Vagina (tissue), 2 donors: ENCODE measurements at regions not wholly inside any gene's neighbourhood (a gene's known extent, or its start where the extent isn't known, plus 50 kb on each side); places are given as distances from the start of the nearest gene placed in this dataset.

Source experiments
- DNase-seq, 2 donors: peaks; one replicate each; pipeline ENCODE4 v3.0.0-alpha.2; 2017; ENCODE audit errors: extremely low spot score in 2 of 2
- H3K27ac ChIP-seq: fragments of 200-600 bp; sonication (generic); one replicate; pipeline ENCODE4 v1.5.1; 2019
- H3K27me3 ChIP-seq: fragments of 200-600 bp; sonication (generic); one replicate; pipeline ENCODE4 v1.5.1; 2019
- H3K36me3 ChIP-seq, 2 donors: fragments of 200-600 bp; sonication (generic); one replicate each; pipeline ENCODE4 v1.5.1; 2017 to 2019
- H3K4me1 ChIP-seq: fragments of 200-600 bp; sonication (generic); one replicate; pipeline ENCODE4 v1.5.1; 2019
- H3K4me3 ChIP-seq, 2 donors: fragments of 200-600 bp; sonication (generic); 1 replicate in 1 of 2; 2 replicates in 1 of 2; pipeline ENCODE4 v1.5.1; 2016 to 2019
- H3K9me3 ChIP-seq: fragments of 200-600 bp; sonication (generic); one replicate; pipeline ENCODE4 v1.5.1; 2019
- POLR2A ChIP-seq, 2 donors: fragments of 450-650 bp; IDR thresholded peaks; one replicate each; pipeline ENCODE4 v1.6.1; 2017; ENCODE audit warnings: antibody characterized with exemption in 2 of 2, mild to moderate bottlenecking in 2 of 2, moderate library complexity in 2 of 2
- POLR2AphosphoS5 ChIP-seq, 2 donors: sonication (generic); formaldehyde crosslinking; IDR thresholded peaks; one replicate each; pipeline ENCODE4 v1.9.0; 2017; ENCODE audit warnings: antibody characterized with exemption in 2 of 2, mild to moderate bottlenecking in 2 of 2, low read depth in 1 of 2; ENCODE audit not compliant: insufficient read depth in 1 of 2
- intact Hi-C: fragments of 100-400 bp; cut with DNase I; formaldehyde crosslinking; loops from one replicate; pipeline ENCODE4 v1.15.1; 2023
- TF ChIP-seq, protein P1 (sequence below), 3 experiments: fragments of 450-650 bp in 2 of 3; fragments of 200-600 bp in 1 of 3; sonication (generic) in 1 of 3; IDR thresholded peaks; one replicate each; pipeline ENCODE4 v1.5.1; 2017 to 2019; ENCODE audit warnings: antibody characterized with exemption in 3 of 3, mild to moderate bottlenecking in 2 of 3, moderate library complexity in 2 of 3

- Histone ChIP-seq H3K4me3 (no peak overlapping the region), H3K36me3 (no peaks in the 10 kb centered on the region), H3K27ac (no peak overlapping the region), H3K9me3 (no peaks in the 10 kb centered on the region), H3K4me1 (peaks cover 13% of the 10 kb centered on the region), H3K27me3 (no peaks in the 10 kb centered on the region)
- no peak for DNase-seq
- intact Hi-C loops: no loop called here
- TF ChIP-seq, protein P1, sequence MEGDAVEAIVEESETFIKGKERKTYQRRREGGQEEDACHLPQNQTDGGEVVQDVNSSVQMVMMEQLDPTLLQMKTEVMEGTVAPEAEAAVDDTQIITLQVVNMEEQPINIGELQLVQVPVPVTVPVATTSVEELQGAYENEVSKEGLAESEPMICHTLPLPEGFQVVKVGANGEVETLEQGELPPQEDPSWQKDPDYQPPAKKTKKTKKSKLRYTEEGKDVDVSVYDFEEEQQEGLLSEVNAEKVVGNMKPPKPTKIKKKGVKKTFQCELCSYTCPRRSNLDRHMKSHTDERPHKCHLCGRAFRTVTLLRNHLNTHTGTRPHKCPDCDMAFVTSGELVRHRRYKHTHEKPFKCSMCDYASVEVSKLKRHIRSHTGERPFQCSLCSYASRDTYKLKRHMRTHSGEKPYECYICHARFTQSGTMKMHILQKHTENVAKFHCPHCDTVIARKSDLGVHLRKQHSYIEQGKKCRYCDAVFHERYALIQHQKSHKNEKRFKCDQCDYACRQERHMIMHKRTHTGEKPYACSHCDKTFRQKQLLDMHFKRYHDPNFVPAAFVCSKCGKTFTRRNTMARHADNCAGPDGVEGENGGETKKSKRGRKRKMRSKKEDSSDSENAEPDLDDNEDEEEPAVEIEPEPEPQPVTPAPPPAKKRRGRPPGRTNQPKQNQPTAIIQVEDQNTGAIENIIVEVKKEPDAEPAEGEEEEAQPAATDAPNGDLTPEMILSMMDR (IDR thresholded peaks at IDR 0.05): no peak
- TF ChIP-seq POLR2AphosphoS5 (IDR thresholded peaks at IDR 0.05; ENCODE audit: insufficient read depth in 1 of 2, low read depth in 1 of 2) (peak in 1 of 2 donors; percentile 74), POLR2A (IDR thresholded peaks at IDR 0.05) (no peak)
Measured at GRCh38 chr6:138685257-138685656, 88.3 kb upstream of the CCDC28A start.

DNA sequence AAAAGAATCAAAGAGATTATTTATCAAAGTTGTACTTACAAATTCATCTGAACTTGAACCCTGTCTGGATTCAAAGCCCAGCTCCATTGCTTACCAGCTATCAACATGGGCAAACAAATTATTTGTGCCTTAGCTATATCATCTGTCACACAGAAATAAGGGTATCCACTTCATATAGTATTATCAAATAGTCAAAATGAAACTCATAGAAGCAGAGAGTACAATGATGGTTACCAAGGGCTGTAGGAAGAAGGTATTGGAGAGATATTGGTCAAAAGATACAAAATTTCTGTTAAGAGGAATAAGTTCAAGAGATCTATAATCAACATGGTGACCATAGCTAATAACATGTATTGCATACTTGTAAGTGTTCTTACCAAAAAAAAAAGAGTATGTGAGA, 87.8 kb upstream of the CCDC28A start:
- peaks cover 13% of the 10 kb centered on the region for H3K4me1 ChIP-seq
- H3K4me3 ChIP-seq: no peak overlapping the region
- no peak overlapping the region for H3K27ac ChIP-seq
- no peaks in the 10 kb centered on the region for H3K27me3 ChIP-seq
- no peaks in the 10 kb centered on the region for H3K9me3 ChIP-seq
- H3K36me3 ChIP-seq: no peaks in the 10 kb centered on the region
- intact Hi-C loops: no loop called here
- TF ChIP-seq POLR2A (IDR thresholded peaks at IDR 0.05): no peak
- no peak for TF ChIP-seq POLR2AphosphoS5 (IDR thresholded peaks at IDR 0.05; ENCODE audit: insufficient read depth in 1 of 2, low read depth in 1 of 2)
- TF ChIP-seq, protein P1 (IDR thresholded peaks at IDR 0.05): no peak
- DNase-seq: no peak

DNA sequence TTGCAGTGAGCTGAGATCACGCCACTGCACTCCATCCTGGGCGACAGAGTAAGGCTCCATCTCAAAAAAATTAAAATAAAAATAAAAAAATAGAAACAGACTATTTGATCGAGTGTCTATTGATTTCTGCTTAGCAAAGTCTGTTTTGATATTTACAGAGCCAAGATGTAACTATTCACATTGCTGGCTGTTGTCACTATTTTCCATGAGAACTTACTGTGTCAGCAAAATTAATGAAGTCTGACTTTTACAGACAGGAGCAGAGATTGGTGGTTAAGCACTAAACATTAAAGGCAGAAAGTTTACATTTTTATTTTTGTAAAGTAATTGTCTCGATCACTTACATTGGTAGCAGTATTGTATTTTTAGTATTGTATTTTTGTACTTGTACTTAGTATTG, 85.0 kb upstream of the CCDC28A start:
- intact Hi-C loops: no loop called here
- no peaks in the 10 kb centered on the region for H3K27me3 ChIP-seq
- TF ChIP-seq POLR2A (IDR thresholded peaks at IDR 0.05) (no peak), POLR2AphosphoS5 (IDR thresholded peaks at IDR 0.05; ENCODE audit: insufficient read depth in 1 of 2, low read depth in 1 of 2) (no peak)
- TF ChIP-seq, protein P1 (IDR thresholded peaks at IDR 0.05): no peak
- no peak overlapping the region for H3K27ac ChIP-seq
- H3K9me3 ChIP-seq: no peaks in the 10 kb centered on the region
- H3K4me3 ChIP-seq: no peak overlapping the region
- no peaks in the 10 kb centered on the region for H3K36me3 ChIP-seq
- peaks cover 11% of the 10 kb centered on the region for H3K4me1 ChIP-seq
- no peak for DNase-seq

- TF ChIP-seq POLR2AphosphoS5 (IDR thresholded peaks at IDR 0.05; ENCODE audit: insufficient read depth in 1 of 2, low read depth in 1 of 2): peak in 1 of 2 donors; percentile 41
- TF ChIP-seq, protein P1 (IDR thresholded peaks at IDR 0.05): no peak
- no peak overlapping the region for H3K4me3 ChIP-seq
- no peak overlapping the region for H3K27ac ChIP-seq
- intact Hi-C loops: no loop called here
- no peaks in the 10 kb centered on the region for H3K9me3 ChIP-seq
- no peak for DNase-seq
- peaks cover 12% of the 10 kb centered on the region for H3K4me1 ChIP-seq
- no peaks in the 10 kb centered on the region for H3K36me3 ChIP-seq
- no peaks in the 10 kb centered on the region for H3K27me3 ChIP-seq
Measured at GRCh38 chr6:138689849-138690248, 83.7 kb upstream of the CCDC28A start.

DNA sequence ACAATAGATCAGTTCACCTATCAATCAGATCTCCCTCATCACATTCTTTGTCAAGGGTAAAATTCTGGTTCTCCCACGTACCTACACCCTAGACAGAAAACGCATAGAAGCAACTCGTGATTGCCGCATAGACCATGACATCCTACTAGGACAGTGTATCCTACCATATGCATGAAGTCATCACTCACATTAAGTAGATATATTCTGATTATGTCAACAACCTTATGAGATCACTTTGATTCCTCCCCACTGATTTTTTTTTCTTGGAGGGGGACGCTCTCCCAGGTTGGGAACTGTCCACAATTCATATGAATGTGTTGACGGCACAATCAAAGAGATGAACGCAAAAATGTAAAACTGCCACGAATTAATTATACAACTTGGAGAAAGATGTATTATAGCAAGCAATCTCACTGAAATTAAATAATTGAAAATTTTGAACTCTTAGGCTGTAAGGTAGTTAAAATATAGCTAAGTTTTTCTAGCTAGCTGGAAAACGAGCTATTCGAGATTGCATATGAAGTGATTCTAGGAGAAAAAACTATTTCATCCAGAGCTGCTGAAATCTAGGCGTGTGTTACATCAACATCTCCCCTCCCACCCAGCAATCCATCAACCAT, 82.5 kb upstream of the CCDC28A start:
- no peaks in the 10 kb centered on the region for H3K27me3 ChIP-seq
- H3K36me3 ChIP-seq: no peaks in the 10 kb centered on the region
- no peak for DNase-seq
- peaks cover 12% of the 10 kb centered on the region for H3K4me1 ChIP-seq
- TF ChIP-seq, protein P1 (IDR thresholded peaks at IDR 0.05): no peak
- no peak for TF ChIP-seq POLR2AphosphoS5 (IDR thresholded peaks at IDR 0.05; ENCODE audit: insufficient read depth in 1 of 2, low read depth in 1 of 2)
- no peak for TF ChIP-seq POLR2A (IDR thresholded peaks at IDR 0.05)
- H3K4me3 ChIP-seq: peak overlapping the region; percentile 69 to 77
- intact Hi-C loops: no loop called here
- no peaks in the 10 kb centered on the region for H3K9me3 ChIP-seq
- H3K27ac ChIP-seq: peak overlapping the region; percentile 79
